ENCODE measurements at regions not wholly inside any gene's neighbourhood (a gene's known extent, or its start where the extent isn't known, plus 50 kb on each side); places are given as distances from the start of the nearest gene placed in this dataset.
"Not testable (repeated sequence)": the region's sequence is repeated elsewhere in the genome, so short reads cannot be mapped to it uniquely, and the experiment has no call there.

GRCh38 chr3:127069814-127070440, 87.0 kb downstream of the PLXNA1 start:
- no peaks in the 10 kb centered on the region for H3K36me3 Mint-ChIP-seq
- no peak overlapping the region for H3K27ac Mint-ChIP-seq
- H3K4me3 Mint-ChIP-seq = no peak overlapping the region
- DNase-seq = no peak
- H3K9me3 Mint-ChIP-seq = no peaks in the 10 kb centered on the region
- H3K4me1 Mint-ChIP-seq = peaks cover under 1% of the 10 kb centered on the region in 2 donors
- peaks cover 4 to 5% (median 5%) of the 10 kb centered on the region in 3 donors for H3K27me3 Mint-ChIP-seq (ENCODE audit: low read depth in 3 of 3)

DNA sequence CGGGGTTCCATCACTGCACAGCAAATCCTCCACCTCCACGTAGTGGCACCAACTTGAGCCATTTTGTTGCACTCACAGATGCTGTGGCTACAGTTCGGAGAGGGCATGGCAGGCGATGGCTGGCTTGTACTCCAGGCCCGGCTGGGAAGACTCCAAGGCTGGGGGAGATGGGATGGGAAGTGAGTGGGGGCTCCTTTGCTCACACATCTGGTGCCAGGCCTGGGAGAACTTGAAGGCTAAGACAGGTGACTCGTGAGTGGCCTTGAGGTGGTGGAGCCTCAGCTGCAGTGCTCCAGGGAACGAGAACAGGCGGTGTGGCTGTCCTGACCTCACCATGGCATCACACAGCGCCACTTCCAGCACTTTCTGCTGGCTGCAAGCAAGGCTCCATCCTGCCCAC, 87.9 kb downstream of the PLXNA1 start:
- Mint-ChIP-seq H3K4me3 (no peak overlapping the region), H3K27me3 (ENCODE audit: low read depth in 3 of 3) (peaks cover 5 to 7% (median 5%) of the 10 kb centered on the region in 3 donors), H3K36me3 (no peaks in the 10 kb centered on the region), H3K9me3 (no peaks in the 10 kb centered on the region), H3K4me1 (peaks cover 4 to 9% of the 10 kb centered on the region in 2 donors), H3K27ac (no peak overlapping the region)
- no peak for DNase-seq

- no peaks in the 10 kb centered on the region for H3K36me3 Mint-ChIP-seq
- H3K4me1 Mint-ChIP-seq = peaks cover 4 to 9% of the 10 kb centered on the region in 2 donors
- no peak overlapping the region for H3K4me3 Mint-ChIP-seq
- DNase-seq = no peak
- no peaks in the 10 kb centered on the region for H3K9me3 Mint-ChIP-seq
- H3K27ac Mint-ChIP-seq = no peak overlapping the region
- peaks cover 5 to 7% (median 5%) of the 10 kb centered on the region in 3 donors for H3K27me3 Mint-ChIP-seq (ENCODE audit: low read depth in 3 of 3)
Measured at GRCh38 chr3:127071597-127072001, 88.7 kb downstream of the PLXNA1 start.

- no peak overlapping the region for H3K27ac Mint-ChIP-seq
- H3K4me3 Mint-ChIP-seq = no peak overlapping the region
- H3K9me3 Mint-ChIP-seq = no peaks in the 10 kb centered on the region
- no peak for DNase-seq
- H3K36me3 Mint-ChIP-seq = no peaks in the 10 kb centered on the region
- H3K27me3 Mint-ChIP-seq (ENCODE audit: low read depth in 3 of 3) = peaks cover 5 to 7% (median 5%) of the 10 kb centered on the region in 3 donors
- H3K4me1 Mint-ChIP-seq = peaks cover 4 to 9% of the 10 kb centered on the region in 2 donors
Measured at GRCh38 chr3:127072221-127072771, 89.4 kb downstream of the PLXNA1 start.

- no peak overlapping the region for H3K27ac Mint-ChIP-seq
- peaks cover 4 to 9% of the 10 kb centered on the region in 2 donors for H3K4me1 Mint-ChIP-seq
- H3K27me3 Mint-ChIP-seq (ENCODE audit: low read depth in 3 of 3) = peaks cover 5 to 7% (median 5%) of the 10 kb centered on the region in 3 donors
- no peak overlapping the region for H3K4me3 Mint-ChIP-seq
- H3K9me3 Mint-ChIP-seq = no peaks in the 10 kb centered on the region
- no peak for DNase-seq
- no peaks in the 10 kb centered on the region for H3K36me3 Mint-ChIP-seq
Measured at GRCh38 chr3:127072971-127073783, 90.3 kb downstream of the PLXNA1 start.

DNA sequence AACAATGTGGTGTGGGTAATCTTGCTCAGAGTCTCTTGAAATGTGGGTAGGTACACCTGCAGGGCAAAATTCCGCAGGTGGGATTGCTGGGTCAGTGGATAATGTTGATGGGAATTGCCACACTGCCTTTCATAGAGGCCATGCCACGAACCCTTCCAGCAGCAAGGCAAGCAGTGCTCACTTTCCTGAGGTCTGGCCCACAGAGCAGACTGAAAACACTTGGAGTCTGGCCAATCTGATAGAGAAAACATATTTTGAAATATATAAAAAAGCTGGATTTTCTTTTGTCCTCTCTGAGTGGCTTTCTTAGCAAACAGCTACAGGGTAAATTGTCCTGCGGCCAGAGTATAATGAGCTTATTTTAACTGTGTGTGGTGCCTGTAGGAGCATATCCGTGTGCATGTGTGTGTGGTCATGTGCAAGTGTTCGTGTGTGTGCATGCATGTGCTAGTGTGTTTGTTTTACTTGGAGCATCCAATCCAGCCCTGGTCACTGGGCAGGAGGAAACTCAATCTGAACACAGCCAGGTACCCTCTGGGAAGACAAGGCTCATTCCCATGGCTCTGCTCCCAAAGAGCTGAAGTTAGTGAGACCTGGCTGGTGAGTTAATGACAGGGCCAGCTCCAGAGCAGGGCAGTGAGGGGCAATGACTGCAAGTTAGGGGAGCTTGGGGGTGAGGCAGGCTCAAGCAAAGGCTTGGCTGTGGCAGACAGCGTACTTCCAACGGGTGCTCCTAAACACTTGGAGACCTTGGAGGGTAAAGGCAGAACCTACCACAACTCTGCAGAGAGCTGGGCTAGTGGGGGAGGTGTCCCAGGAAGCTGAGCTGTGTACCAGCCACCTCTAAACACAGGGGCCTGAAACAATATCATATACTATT, 91.3 kb downstream of the PLXNA1 start:
- Mint-ChIP-seq H3K4me1 (peaks cover 4 to 9% of the 10 kb centered on the region in 2 donors), H3K4me3 (no peak overlapping the region), H3K27me3 (ENCODE audit: low read depth in 3 of 3) (peaks cover 5 to 7% (median 5%) of the 10 kb centered on the region in 3 donors), H3K9me3 (no peaks in the 10 kb centered on the region), H3K27ac (no peak overlapping the region), H3K36me3 (no peaks in the 10 kb centered on the region)
- no peak for DNase-seq

- peaks cover 4 to 9% of the 10 kb centered on the region in 2 donors for H3K4me1 Mint-ChIP-seq
- no peak overlapping the region for H3K27ac Mint-ChIP-seq
- no peaks in the 10 kb centered on the region for H3K36me3 Mint-ChIP-seq
- no peak overlapping the region for H3K4me3 Mint-ChIP-seq
- H3K27me3 Mint-ChIP-seq (ENCODE audit: low read depth in 3 of 3) = peaks cover 4 to 7% (median 5%) of the 10 kb centered on the region in 3 donors
- H3K9me3 Mint-ChIP-seq = no peaks in the 10 kb centered on the region
- no peak for DNase-seq
Measured at GRCh38 chr3:127074900-127075360, 92.0 kb downstream of the PLXNA1 start.

GRCh38 chr3:127076166-127076992, 93.5 kb downstream of the PLXNA1 start:
- not testable (repeated sequence) for DNase-seq; H3K4me3 Mint-ChIP-seq; H3K9me3 Mint-ChIP-seq; H3K27me3 Mint-ChIP-seq (ENCODE audit: low read depth in 3 of 3); H3K27ac Mint-ChIP-seq; H3K4me1 Mint-ChIP-seq; H3K36me3 Mint-ChIP-seq

GRCh38 chr3:127077068-127077467, 94.2 kb downstream of the PLXNA1 start:
- DNase-seq = no peak
- H3K27ac Mint-ChIP-seq = no peak overlapping the region
- H3K27me3 Mint-ChIP-seq (ENCODE audit: low read depth in 3 of 3) = peaks cover 1 to 5% (median 3%) of the 10 kb centered on the region in 3 donors
- no peak overlapping the region for H3K4me3 Mint-ChIP-seq
- H3K4me1 Mint-ChIP-seq = peaks cover 4 to 9% of the 10 kb centered on the region in 2 donors
- H3K36me3 Mint-ChIP-seq = no peaks in the 10 kb centered on the region
- no peaks in the 10 kb centered on the region for H3K9me3 Mint-ChIP-seq

DNA sequence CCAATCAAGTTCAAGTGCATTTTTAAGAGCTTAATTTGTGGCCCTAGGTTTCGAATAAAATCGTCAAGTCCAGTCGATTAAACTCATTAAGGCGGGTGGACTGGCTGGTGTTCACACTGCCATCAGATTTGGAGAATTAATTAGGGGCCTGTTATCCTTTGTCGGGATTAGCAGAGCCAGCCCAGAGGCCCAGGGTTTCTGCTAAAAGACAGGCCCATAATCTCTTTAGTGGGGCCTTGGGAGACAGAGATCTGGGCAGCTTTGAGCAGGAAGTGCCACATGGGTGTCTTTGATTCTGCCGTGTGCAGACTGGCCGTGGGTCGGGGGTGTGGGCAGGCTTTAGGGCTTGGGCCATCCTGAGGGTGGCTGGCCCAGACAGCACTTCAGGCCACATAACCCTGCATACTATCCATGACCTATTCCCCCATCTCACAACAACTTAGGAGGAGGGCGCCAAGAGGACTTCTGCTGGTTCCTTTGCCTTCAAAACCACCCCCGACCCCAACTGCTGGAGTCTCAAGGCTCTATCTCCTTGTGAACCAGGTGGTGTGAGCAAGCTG, 94.7 kb downstream of the PLXNA1 start:
- no peak for DNase-seq
- Mint-ChIP-seq H3K4me1 (peaks cover 4 to 9% of the 10 kb centered on the region in 2 donors), H3K9me3 (no peaks in the 10 kb centered on the region), H3K27me3 (ENCODE audit: low read depth in 3 of 3) (peaks cover 1 to 5% (median 3%) of the 10 kb centered on the region in 3 donors), H3K27ac (no peak overlapping the region), H3K4me3 (no peak overlapping the region), H3K36me3 (no peaks in the 10 kb centered on the region)

- DNase-seq = no peak
- Mint-ChIP-seq H3K4me1 (peaks cover 4 to 9% of the 10 kb centered on the region in 2 donors), H3K36me3 (no peaks in the 10 kb centered on the region), H3K9me3 (no peaks in the 10 kb centered on the region), H3K4me3 (no peak overlapping the region), H3K27me3 (ENCODE audit: low read depth in 3 of 3) (peaks cover 1 to 3% (median 3%) of the 10 kb centered on the region in 3 donors), H3K27ac (no peak overlapping the region)
Measured at GRCh38 chr3:127078626-127079025, 95.7 kb downstream of the PLXNA1 start.

DNA sequence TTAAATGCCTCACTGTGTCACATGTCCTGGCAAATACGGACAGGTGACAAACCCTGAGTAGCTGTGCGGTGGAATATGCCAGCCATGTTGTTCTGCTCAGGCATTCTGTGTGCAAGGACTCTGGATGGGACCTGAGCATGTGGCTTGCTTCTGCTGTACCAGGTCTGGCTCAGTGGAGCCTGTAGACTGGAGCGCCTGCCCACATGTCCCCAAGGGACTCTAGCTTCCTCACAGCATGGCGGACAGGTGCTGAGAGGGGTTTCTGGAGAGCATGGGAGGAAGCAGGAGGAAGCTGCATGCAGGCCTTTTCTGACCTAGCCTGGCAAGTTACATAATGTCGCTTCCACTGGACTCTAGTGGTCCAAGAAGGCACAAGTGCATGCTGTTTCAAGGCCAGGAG, 96.3 kb downstream of the PLXNA1 start:
- Mint-ChIP-seq H3K27ac (no peak overlapping the region), H3K4me3 (no peak overlapping the region), H3K27me3 (ENCODE audit: low read depth in 3 of 3) (peaks cover 1 to 3% (median 3%) of the 10 kb centered on the region in 3 donors), H3K9me3 (no peaks in the 10 kb centered on the region), H3K36me3 (no peaks in the 10 kb centered on the region), H3K4me1 (peaks cover 4 to 9% of the 10 kb centered on the region in 2 donors)
- DNase-seq = no peak
